GM20431 (cell line): ENCODE measurements at regions not wholly inside any gene's neighbourhood (a gene's known extent, or its start where the extent isn't known, plus 50 kb on each side); places are given as distances from the start of the nearest gene placed in this dataset.

Source experiments
- in situ Hi-C: fragments of 300-500 bp; cut with MseI, MboI; formaldehyde crosslinking; loops from one replicate; pipeline ENCODE4 v1.15.0; 2020; ENCODE audit warnings: low sequenced_read_pairs; ENCODE audit not compliant: unreplicated experiment

DNA sequence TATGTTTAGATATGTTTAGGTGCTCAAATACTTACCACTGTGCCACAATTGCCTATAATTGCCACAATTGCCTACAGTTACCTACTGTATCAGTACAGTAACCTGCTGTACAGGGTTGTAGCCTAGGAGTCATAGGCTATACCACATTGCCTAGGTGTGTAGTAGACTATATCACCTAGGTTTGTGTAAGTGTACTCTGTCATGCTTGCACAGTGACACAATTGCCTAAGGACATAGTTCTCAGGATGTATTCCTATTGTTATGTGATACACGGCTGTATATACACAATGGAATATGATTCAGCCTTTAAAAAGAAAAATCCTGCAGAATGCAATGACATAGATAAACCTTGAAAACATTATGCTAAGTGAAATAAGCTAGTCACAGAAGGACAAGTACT is 264.8 kb downstream of the RAP2B start:
- in situ Hi-C loops: no loop called here

DNA sequence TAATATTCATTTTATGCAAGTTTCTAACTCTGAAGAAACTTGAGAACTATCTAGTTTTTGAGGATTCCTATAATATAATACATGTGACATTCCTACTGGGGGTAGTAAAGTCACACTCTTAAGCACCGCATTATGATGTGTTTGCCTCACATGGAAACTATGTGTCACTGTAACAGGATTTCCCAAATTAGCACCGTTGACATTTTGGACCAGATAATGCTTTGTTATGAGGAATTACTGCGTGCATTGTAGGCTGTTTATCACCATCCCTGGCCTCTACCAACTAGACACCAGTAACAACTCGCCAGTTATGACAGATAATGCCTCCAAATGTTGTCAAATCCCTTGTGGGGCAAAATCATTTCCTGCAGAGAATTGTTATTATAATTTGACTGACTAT is 267.8 kb downstream of the RAP2B start:
- in situ Hi-C loops: no loop called here

- in situ Hi-C loops: no loop called here
These were observed 269.1 kb downstream of the RAP2B start for GRCh38 chr3:153431076-153431475.

- in situ Hi-C loops: no loop called here
These were observed 275.6 kb downstream of the RAP2B start for GRCh38 chr3:153437666-153438065.

DNA sequence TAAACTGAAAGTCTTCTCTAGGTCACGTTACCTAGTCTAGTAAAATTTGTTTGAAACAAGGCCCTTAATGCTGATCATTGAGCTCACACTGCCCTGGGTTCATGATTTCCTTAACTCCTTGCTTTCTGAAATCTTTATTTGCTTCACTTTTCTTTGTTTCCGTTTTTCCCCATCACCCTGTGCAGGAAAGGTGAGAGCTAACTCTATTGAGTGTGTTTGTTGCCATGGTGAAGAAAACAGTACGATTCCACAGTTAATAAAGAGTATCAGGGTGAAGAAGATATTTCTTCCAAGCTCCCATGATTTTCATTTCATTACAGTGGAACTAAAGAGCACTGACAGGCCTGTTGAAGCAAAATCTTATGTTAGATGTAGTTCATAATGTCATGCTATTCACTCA is 276.2 kb downstream of the RAP2B start:
- in situ Hi-C loops: no loop called here

- in situ Hi-C loops: no loop called here
These were observed 277.8 kb downstream of the RAP2B start for GRCh38 chr3:153439780-153440179.

DNA sequence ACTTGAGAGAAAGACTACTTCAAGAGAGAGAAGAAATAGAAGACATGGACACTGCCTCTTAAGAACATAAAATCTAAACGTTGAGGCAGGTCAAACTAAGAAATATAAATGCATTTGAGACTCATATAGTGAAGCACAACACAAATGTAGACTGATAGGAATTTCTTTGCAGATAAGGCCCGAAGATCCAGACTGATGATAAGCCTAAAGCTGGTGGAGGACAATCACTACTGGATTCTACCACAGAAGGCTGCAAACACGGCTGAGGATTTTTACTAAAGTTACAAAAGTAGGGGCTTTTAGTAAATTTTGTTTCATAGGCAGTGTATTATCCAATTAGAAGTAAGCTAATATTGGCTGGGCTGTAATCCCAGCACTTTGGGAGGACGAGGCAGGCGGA is 278.3 kb downstream of the RAP2B start:
- in situ Hi-C loops: no loop called here

GRCh38 chr3:153442386-153442785 is 280.4 kb downstream of the RAP2B start:
- in situ Hi-C loops: no loop called here

GRCh38 chr3:153442799-153443487 is 280.9 kb downstream of the RAP2B start:
- in situ Hi-C loops: no loop called here

GRCh38 chr3:153443961-153444360 is 281.9 kb downstream of the RAP2B start:
- in situ Hi-C loops: no loop called here

DNA sequence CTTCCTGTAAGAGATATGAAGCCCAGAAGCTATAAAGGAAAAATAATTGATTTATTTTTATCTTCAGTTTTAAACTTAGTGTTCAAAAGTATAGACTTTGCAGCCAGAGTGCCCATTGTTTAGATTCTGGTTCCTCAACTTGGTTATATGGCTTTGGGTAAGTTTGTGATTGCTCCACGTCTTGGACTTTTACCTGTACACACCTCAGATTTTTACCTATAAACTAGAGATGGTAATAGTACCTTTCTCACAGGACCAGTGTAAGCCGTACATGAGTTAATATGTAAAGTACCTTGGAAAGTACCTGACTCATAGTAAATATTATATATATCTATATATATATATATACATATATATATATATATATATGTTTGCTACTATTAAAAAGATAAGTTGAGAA is 283.8 kb downstream of the RAP2B start:
- in situ Hi-C loops: no loop called here

DNA sequence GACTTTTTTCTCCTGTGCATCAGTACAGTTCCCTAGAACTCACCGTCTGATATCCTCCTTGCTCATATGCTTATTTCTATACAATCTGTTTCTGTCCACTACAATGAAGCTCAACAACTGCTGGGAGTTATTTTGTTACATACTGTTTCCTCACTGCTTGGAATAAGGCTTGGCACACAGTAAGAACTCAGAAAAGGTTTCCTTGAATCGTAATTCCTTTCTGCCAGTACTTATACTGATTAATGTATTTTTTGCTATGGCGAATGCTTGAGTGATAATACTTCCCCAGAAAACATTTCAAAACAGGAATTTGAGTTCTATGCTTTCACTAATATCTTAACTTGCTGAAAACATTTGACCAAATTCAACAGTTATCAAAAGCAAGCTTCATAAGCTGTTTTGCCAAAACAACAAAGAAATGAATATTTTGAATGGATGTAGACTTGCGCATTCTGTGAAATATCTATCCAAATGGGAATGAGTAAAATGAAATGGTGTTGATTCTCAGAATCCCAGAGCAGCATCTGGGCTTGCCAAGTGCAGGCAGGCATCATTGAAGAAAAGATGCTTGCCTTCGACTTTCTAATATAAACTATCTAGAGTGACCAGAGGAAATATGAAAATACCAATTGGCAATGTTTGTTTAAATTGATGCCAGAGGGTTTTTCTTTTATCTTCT is 286.3 kb downstream of the RAP2B start:
- in situ Hi-C loops: no loop called here

DNA sequence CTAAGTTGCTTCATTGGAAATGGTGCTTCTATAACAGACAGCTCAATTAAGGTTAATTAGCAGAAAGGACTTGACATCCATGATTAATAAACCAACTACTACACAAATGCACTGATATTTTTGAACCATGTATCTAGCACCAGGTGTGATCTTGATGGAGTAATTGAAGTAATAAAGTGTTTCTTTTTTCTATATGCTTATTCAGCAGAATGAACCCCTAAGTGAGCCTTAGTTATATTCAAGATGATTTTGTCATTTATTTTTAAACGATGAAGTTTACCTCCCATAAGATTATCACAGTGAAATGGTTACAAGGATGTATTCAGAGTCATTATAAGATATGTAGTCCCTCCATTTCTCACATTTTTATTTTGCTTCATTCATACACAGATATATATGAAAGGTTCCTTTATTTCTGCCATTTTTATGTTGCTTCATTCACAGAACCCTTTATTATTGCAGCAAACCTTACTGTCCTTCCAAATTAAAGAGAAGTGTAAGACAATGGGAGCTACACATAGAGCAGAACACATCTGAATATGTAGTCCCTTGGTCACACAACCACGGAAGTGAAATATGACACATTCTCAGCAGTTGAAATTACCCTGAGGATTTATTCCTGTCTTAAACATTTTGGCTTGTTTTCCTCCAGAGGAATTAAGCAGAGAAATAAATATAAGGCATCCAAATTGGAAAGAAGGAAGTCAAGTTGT is 295.0 kb downstream of the RAP2B start:
- in situ Hi-C loops: no loop called here

- in situ Hi-C loops: no loop called here
These were observed 296.9 kb downstream of the RAP2B start for GRCh38 chr3:153458881-153459280.

DNA sequence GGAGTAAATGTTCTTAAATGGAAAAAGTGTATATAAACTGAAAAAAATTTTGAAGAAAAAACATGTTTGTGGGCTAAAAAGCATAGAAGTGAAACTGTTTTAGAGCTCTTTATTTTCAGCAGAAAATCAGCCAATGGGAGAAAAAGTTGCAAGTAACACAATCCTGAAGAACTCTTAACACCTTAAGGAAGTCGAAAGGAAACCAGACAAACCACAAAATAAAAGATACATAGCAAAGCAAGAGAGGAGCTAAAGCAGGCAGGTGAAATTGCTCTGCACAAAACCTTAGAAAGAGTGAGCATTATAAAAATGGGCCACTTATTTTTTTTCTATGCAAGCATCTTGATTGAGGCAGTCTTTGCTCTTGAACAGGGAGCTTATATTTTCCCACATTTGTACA is 300.5 kb downstream of the RAP2B start:
- in situ Hi-C loops: no loop called here

DNA sequence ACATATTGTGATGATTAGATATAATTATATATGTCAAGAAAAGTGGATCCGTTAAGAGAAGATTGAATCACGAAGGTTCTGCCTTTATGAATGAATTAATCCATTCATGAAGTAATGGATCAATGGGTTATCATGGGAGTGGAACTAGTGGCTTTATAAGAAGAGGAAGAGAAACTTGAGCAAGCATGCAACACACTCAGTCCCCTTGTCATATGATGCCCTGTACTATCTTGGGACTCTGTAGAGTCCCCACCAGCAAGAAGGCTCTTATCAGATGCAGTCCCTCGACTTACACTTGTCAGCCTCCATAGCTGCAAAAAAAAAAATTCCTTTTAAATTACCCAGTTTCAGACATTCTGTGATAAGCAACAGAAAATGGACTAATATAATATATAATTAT is 301.9 kb downstream of the RAP2B start:
- in situ Hi-C loops: no loop called here

DNA sequence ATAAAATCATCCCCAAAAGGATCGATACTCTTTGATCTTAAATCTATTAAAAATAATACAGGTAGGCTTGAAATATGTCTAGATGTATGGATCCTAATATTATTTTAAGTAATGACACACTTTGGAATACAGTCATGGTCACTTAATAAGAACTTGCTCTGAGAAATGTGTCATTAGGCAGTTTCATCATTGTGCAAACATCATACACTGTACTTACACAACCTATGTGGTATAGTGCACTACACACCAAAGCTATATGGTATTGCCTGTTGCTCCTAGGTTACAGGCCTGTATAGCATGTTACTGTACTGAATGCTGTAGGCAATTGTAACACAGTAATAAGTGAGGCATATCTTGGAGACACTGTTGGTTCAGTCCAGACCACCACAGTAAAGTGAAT is 307.1 kb downstream of the RAP2B start:
- in situ Hi-C loops: no loop called here

DNA sequence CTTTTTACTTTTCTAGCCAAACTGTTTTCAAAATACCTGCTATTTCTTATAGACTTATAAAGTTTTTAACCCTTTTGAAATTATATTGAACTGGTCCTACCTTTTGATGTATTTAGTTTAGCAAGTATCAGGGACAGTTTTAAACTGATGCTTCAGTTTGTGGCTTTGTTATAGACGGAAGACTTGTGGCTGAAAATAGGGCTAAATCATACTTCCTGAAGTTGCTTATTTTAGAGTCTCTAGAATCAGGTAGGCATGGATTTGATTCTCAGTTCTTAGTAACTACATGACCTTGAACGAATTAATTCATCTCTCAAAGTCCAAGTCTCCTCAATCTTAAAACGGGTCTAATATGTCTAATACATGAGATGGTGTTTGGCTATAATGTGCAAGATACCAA is 322.8 kb downstream of the RAP2B start:
- in situ Hi-C loops: no loop called here

DNA sequence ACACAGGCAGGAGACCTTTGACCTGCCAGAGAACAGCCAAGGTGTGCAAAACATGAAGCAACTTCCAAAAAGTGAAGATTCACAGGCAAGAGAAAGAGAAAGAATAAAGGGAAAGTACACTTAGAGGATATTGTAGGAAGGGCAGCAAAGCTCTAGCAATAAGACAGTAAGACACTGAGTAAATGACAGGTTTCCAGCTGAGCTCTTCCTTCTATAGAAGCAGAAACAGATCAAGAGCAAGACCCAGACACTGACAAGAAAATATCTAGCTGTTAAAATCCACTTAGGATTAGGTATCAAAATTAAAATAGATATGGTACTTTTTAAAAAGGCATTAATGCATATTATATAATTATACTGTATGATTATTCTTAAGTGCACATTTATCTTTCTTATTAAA is 333.4 kb downstream of the RAP2B start:
- in situ Hi-C loops: no loop called here

- in situ Hi-C loops: no loop called here
These were observed 340.7 kb downstream of the RAP2B start for GRCh38 chr3:153502682-153503081.

DNA sequence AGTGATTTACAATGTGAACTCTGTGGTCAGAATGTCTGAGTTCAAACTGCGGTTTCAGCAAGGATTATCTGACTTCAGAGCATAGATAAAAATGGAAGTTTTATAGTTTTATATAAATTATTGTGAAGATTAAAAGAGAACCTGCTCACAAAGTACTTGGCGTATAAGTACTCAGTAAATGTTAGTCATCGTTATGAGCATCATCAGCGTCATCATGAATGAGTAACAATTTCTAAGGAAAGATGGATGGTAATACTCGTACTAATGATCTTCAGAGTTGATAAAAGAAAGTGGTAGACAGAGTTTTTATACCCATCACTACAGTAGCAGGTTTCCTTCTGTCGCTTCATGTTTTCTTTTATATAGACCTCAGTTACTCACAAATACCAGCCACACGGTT is 341.8 kb downstream of the RAP2B start:
- in situ Hi-C loops: no loop called here
